ENCODE measurements at regions not wholly inside any gene's neighbourhood (a gene's known extent, or its start where the extent isn't known, plus 50 kb on each side); places are given as distances from the start of the nearest gene placed in this dataset.
A peak's percentile ranks its signal among the peaks of the same experiment; 100 is the strongest.

GRCh38 chr2:8151888-8152287 lies 530.0 kb upstream of the ID2 start:
- DNase-seq (ENCODE audit: low read depth in 2 of 2) = peak; percentile 46 to 70

- DNase-seq (ENCODE audit: low read depth in 2 of 2) = no peak
These were observed 529.2 kb upstream of the ID2 start for GRCh38 chr2:8152392-8153257.

- DNase-seq (ENCODE audit: low read depth in 2 of 2) = no peak
These were observed 528.6 kb upstream of the ID2 start for GRCh38 chr2:8153258-8153718.

- peak; percentile 75 to 78 for DNase-seq (ENCODE audit: low read depth in 2 of 2)
These were observed 527.6 kb upstream of the ID2 start for GRCh38 chr2:8154270-8154669.

- DNase-seq (ENCODE audit: low read depth in 2 of 2) = peak in 1 of 2 donors; percentile 29
These were observed 526.9 kb upstream of the ID2 start for GRCh38 chr2:8154936-8155335.

- no peak for DNase-seq (ENCODE audit: low read depth in 2 of 2)
These were observed 524.0 kb upstream of the ID2 start for GRCh38 chr2:8157621-8158430.

GRCh38 chr2:8158711-8159110 lies 523.1 kb upstream of the ID2 start:
- no peak for DNase-seq (ENCODE audit: low read depth in 2 of 2)

GRCh38 chr2:8159211-8159965 lies 522.5 kb upstream of the ID2 start:
- DNase-seq (ENCODE audit: low read depth in 2 of 2) = no peak

GRCh38 chr2:8159966-8160603 lies 521.8 kb upstream of the ID2 start:
- DNase-seq (ENCODE audit: low read depth in 2 of 2) = no peak

GRCh38 chr2:8160959-8161358 lies 520.9 kb upstream of the ID2 start:
- no peak for DNase-seq (ENCODE audit: low read depth in 2 of 2)

- DNase-seq (ENCODE audit: low read depth in 2 of 2) = no peak
These were observed 519.3 kb upstream of the ID2 start for GRCh38 chr2:8162552-8162951.

GRCh38 chr2:8165550-8165949 lies 516.3 kb upstream of the ID2 start:
- no peak for DNase-seq (ENCODE audit: low read depth in 2 of 2)

GRCh38 chr2:8168022-8168717 lies 513.7 kb upstream of the ID2 start:
- peak; percentile 46 to 65 for DNase-seq (ENCODE audit: low read depth in 2 of 2)

GRCh38 chr2:8168876-8169424 lies 512.9 kb upstream of the ID2 start:
- peak in 1 of 2 donors; percentile 29 for DNase-seq (ENCODE audit: low read depth in 2 of 2)

- peak in 1 of 2 donors; percentile 69 for DNase-seq (ENCODE audit: low read depth in 2 of 2)
These were observed 512.4 kb upstream of the ID2 start for GRCh38 chr2:8169443-8169842.

GRCh38 chr2:8170552-8171327 lies 511.1 kb upstream of the ID2 start:
- no peak for DNase-seq (ENCODE audit: low read depth in 2 of 2)

- DNase-seq (ENCODE audit: low read depth in 2 of 2) = peak in 1 of 2 donors; percentile 14
These were observed 510.2 kb upstream of the ID2 start for GRCh38 chr2:8171608-8172007.

GRCh38 chr2:8172661-8173060 lies 509.2 kb upstream of the ID2 start:
- DNase-seq (ENCODE audit: low read depth in 2 of 2) = no peak

- DNase-seq (ENCODE audit: low read depth in 2 of 2) = no peak
These were observed 507.1 kb upstream of the ID2 start for GRCh38 chr2:8174641-8175257.
